HG02970 (cell line): ENCODE measurements at regions not wholly inside any gene's neighbourhood (a gene's known extent, or its start where the extent isn't known, plus 50 kb on each side); places are given as distances from the start of the nearest gene placed in this dataset.
"Not testable (repeated sequence)": the region's sequence is repeated elsewhere in the genome, so short reads cannot be mapped to it uniquely, and the experiment has no call there.

Source experiments
- ATAC-seq: cut with Tn5 transposase; IDR thresholded peaks from one replicate; pipeline ENCODE4 v1.9.1; 2021; ENCODE audit warnings: mild to moderate bottlenecking, moderate library complexity, moderate number of reproducible peaks; ENCODE audit not compliant: unreplicated experiment, low FRiP score

DNA sequence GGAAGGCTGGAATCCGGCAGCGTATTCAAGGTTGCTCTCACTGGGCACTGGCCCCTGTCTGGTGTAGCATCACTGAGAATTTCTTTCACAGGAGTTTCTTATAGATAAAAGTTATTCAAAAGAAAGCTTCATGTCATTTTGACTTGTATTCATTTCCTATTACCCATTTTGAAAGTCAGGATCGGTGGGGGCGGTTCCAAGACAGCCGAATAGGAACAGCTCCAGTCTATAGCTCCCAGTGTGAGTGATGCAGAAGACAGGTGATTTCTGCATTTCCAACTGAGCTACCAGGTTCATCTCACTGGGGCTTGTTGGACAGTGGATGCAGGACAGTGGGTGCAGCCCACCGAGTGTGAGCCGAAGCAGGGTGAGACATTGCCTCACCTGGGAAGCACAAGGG is 51.5 kb upstream of the CDC42EP3 start:
- ATAC-seq: not testable (repeated sequence)

DNA sequence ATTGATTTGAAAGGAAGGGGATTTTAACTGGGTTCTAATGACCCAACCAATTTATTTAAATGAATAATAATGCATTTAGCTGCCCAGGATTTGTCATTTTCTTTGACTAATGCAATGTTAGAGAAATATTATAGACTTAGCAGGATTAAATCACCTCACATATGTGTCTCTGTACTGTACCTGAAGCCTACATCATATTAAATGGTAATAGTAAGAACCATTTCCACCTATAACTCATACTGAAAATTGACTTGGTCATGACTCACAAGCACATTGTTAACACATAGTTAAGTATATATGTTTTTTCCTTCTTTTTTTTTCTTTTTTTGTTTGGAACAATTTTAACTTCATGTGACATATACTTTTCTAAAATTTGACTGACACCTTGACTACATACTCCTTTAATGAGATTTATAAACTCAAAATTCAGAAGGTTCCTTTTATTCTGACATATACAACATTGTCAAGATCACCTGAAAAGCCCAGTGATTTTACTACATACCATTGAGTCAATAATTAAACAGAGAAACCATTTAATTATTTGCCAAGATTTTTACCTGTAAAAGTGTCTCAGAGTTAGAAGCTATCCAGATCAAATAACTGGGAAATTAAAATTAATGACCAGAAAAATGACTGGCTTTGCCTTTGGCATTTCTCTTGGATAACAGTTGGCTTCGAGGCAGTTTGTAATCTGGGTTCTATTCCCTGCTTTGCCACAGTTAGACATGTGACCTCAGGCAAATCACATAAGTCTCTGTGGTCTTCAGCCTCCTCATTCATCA is 58.8 kb upstream of the CDC42EP3 start:
- ATAC-seq: no peak

DNA sequence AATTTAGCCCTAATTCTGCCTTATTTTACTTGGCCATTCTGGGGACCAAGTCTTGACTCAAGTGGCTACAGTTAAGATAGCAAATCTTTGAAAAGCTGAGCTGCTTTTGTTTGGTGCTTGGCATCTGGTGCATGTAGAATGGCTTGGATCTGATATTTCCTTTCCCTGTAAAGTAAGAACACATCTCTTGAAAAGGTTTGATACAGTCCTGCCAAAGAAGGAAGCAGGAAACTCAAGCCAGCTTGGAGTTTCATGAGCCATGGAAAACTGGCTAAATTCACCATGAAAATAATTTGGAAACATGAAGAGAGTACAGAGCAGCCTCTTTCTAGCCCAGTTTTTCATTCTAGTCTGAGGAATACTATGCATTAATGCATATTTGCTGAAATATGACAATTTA is 61.0 kb upstream of the CDC42EP3 start:
- not testable (repeated sequence) for ATAC-seq

DNA sequence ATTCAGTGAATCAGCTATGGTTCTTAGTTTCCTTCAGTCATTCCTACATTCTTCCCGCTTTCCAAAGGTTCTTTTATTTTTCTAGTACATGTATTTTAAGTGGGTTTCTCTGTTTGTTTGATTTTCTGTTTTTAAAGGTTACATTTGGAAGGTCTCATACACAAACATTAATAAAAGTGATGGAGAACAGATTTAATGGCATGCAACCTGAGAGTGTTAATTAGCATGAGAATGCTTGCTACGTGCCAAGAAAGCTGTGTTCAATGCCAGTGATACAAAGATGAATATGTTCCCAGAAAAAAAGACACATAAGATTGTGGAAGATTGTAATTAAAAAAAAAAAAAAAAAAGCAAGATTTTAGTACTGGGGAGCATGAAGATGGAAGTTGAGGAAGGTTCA is 61.8 kb upstream of the CDC42EP3 start:
- no peak for ATAC-seq

DNA sequence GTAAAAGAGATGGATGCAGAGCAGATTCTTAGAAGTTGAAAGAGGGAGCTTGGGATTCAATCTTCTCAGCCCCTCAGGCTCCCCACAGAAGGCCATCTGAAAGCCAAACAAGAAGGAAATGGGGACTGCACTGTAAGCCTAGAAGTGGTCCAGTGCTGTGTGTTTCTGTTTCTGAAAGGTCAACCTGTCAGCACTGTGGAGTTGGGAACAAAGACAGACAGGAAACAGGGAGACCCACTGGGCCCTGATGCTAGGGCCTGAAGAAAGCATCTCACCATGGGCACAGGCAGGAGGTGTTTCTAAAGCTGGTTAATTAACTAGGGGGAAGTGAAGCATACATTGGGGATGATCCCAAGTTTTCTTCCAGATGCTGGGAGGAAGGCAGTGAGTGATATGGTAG is 62.5 kb upstream of the CDC42EP3 start:
- ATAC-seq: not testable (repeated sequence)

DNA sequence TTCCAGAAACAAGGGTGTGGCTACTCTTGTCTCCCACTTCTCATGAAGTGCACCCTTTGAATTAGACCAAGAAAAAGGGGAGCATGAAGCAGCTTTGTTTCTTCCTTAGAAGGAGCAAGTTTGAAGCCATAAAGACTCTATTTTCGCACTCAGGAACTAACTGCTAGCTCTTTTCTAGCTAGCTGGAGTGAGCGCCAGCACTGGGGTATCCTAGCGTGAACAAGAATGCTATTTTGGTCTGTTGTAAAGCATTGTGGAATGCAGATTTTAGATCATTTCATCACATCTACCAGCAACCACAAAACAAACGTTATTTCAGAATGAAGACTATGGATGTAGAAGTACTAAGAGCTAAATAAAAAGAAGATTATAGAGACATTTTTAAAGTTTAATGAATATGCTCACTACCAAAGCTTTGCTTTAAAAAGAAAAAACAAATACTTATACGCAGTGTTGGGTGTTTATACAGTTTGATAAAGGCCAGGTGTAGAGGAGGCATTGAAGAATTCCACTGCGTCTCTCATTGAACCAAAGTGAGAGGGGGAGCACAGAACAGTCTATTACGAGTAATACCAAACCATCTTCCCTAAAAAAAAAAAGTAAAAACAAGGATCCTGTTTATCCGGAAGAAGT is 63.6 kb upstream of the CDC42EP3 start:
- not testable (repeated sequence) for ATAC-seq

DNA sequence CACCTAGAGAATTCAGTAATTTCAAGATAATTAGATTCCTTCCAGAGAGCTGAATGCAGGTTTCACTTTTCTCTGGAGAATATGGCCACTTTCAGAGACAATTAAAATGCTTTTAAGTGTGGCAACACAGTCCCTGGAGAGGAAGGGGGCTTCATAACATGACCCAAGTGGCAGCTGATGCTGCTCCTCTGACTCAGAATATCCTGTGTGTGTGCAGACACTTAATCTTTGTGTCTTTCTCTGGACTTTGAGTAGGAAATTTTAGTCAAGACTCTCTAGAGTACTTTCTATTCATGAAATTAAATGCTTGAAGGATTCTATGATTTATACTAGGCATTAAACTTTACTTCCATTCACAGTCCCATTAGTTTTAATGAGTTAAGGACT is 64.1 kb upstream of the CDC42EP3 start:
- ATAC-seq: not testable (repeated sequence)

DNA sequence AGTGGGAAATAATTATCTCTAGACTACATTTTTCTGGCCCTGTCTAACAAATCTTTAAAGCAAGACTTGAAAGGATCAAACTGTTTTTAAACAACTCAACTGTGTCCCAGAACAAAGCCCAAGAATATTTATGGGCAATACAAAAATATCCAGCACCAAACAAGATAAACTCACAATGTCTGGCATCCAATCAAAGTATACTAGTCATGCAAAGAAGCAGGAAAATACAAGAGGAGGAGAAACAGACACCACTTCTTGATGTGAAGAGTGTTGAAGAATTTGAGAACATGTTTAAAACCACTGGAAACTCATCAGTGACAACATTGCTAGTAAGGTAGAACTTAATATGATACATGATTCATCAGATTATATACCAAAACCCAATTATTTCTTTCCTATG is 66.1 kb upstream of the CDC42EP3 start:
- no peak for ATAC-seq

DNA sequence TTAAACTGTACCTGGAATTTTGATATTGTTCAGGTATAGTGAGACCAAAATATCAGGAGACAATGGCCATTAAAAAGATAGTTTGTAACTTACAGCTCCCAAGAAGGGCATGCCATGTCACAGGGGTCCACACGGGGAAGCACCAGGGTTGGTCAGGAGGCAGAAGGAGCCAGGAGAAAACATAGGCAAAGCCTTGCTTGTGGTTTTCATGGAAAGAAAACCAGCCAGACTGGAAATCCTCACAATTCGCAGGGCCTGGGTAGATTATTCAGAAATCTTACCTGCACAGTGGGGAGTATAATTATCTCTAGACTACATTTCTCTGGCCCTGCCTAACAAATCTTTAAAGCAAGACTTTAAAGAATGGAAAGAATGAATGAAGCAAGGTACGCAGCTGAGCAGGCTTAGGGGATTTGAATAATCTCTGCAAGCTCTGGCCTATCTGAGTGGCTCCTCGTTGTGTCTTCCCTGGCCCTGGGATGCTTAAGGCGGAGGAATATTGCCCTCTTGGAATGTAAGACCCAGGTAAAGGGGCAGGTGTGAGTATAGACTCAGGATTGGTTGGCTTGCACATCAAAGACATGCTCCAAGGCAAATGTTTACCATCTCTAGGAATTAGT is 66.9 kb upstream of the CDC42EP3 start:
- no peak for ATAC-seq

DNA sequence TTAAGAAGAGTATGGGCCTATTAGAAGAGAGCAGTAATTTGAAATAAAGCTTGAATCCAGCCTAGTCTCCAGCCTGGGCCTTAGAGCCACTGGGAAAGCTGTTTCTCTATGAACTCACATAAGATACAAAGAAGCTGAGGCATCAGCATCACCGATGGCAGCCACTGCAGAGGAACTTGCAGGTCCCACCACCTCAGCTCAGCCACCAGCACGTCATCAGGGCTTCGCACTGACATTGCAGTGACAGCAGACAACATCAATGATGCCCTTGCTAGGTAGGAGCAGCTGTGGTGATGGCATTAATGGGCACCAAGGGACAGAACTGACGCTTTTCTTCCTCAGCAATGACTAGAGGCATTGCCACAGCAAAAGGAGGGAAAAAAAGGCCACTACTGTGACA is 67.7 kb upstream of the CDC42EP3 start:
- no peak for ATAC-seq

DNA sequence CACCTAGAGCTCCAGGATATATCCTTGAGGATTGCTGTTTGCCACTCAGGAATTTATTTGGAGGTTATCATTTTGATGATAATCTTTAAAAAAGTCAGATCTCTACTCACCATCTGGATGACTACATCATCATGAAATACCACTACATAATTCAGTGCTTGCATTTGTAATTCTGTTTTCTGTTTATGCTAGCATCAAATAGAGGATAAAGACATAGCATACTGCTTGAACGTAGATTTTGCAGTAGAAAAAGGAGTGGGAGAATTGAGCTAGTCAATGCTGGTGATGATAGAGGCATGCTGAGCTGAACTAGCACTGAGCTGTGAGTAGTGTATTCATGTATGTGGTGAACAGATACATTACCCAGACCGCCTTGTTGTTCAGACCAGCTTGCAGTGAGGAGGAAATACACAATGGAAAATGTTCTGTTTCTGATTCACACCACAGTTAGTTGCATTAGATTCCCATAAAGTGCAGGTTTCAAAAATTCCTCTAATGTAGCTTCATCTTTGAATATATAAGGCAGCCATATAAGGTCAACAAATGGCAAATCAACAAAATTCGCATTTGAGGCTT is 68.8 kb upstream of the CDC42EP3 start:
- no peak for ATAC-seq

DNA sequence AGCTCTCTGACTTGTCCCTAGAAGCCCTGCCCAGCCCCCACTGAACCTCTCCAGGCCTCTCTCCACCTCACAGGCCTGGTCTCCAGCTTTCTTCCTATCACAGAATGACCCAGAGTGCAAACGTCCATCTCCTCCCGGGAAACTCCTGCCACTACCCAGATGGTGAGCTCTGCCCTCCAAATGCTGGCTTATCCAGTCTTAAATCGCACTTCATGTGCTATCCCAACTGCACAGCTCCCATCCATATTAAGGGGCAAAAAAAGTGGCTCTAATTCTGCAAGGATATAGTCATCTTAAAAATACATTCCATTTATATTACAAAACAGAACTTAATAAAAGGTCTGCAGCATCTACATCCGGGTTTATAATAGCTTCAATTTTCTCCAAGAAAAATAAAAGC is 70.8 kb upstream of the CDC42EP3 start:
- ATAC-seq: no peak

DNA sequence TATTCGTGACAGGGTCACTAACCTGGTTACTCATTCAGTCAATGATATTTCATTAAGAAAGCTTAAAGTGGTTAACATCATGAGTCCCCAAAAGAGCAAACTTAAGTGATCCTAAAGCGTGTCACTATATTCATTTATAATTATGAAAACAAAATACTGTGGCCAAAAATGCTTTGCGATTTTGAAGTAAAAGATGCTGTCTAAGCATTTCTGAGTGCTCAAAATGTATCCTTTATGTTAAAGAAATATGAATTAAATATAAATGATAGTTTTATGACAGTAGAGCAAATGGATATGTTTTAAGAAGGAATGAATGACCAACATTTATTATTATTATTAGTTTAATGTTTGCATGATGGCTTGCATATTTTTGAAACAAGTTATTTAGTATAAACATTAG is 72.6 kb upstream of the CDC42EP3 start:
- no peak for ATAC-seq

DNA sequence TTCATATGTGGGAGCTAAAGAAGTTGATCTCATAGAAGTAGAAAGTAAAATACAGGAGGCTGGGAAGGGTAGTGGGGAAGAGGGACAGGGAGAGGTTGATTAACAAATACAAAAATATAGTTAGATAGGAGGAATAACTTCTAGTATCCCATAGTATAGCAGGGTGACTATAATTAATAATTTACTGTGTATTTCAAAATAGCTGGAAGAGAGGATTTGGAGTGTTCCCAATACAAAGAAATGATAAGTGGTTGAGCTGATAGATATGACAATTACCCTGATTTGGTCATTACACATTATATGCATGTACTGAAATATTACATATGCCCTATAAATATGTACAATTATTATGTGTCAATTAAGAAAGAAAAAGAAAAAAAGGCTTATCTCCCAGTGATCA is 73.5 kb upstream of the CDC42EP3 start:
- ATAC-seq: not testable (repeated sequence)

DNA sequence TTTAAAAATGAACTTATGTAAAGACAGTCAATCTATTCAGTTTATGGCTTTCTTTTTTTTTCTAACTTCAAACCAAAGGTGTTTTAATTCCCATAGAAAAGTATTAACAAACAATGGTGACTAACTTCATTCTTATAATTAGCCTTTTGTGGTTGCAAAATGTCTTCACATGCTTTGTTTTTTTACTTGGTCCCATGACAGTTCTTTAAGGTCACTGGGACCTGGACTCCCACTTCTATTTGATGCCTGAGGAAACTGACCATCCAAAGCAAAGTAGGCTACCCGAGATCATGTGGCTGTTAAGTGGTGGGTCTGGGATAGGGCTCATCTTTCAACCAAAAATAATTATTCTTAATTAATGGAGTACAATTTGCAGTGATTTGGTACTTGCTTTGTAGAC is 74.6 kb upstream of the CDC42EP3 start:
- ATAC-seq: not testable (repeated sequence)

DNA sequence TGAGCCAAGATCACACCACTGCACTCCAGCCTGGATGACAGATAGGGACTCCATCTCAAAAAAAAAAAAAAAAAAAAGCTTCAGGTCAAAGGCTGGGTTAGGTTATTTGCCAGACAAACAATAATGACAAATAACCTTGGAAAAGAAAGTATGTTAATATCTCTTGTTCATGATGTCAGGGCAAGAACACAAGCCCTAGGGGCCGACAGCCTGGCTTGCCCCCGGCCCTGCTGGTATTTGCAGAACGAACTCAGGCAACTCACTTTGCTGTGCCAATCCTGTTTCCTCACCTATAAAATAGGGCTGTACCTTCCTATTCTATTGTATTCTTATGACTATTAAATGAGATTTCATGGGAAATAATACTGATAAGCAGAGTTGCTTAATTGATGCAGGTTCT is 75.4 kb upstream of the CDC42EP3 start:
- no peak for ATAC-seq

DNA sequence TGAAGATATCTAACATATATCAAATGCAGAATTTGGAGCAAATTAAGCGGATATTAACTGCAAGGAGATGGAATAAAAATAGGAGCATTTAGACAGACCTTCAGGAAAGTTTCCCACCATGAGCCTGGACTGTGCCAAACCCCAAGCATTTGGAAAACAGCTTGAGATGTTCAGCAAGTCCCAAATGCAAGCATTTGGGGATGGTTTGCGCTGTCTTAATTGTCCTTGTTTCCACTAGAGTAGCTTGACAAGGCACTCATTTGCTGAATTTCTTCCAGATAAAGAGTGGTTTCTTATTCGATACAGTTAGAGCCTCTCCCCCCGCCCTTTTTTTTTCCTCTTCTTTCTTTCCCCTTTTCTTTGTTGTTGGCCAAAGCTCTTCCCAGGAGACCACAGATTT is 77.1 kb upstream of the CDC42EP3 start:
- no peak for ATAC-seq

DNA sequence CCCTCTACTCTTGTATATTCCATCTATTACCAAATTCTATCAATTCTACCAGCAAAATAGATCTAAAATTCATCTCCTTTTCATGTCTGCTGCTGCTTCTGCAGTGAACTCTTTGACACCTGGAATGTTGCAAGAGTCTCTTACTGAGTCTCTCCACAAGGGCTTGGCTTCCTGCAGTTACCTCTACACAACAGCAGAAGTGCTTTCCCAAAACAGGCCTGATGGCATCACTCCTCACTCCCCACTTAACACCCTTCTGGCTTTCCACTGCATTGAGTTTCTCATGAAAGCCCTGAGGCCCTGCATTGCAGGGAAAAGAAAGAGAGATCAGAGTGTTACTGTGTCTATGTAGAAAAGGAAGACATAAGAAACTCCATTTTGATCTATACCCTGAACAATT is 78.8 kb upstream of the CDC42EP3 start:
- ATAC-seq: not testable (repeated sequence)

DNA sequence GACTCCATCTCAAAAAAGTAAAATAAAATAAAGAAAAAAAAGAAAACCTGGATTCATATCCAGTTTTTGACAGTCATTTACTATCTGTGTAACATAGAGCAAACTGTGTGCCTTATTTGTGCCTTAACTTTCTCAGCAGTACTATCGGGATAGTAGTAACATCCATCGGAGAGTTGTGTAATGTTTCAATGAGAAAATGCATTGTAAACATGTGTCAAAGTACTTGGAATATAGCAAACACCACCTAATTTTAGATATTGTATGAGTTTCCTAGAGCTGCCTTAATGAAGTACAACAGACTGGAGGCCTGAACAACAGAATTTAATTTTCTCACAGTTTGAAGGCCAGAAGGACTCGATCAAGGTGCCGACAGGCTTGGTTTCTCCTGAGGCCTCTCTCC is 81.3 kb upstream of the CDC42EP3 start:
- no peak for ATAC-seq

DNA sequence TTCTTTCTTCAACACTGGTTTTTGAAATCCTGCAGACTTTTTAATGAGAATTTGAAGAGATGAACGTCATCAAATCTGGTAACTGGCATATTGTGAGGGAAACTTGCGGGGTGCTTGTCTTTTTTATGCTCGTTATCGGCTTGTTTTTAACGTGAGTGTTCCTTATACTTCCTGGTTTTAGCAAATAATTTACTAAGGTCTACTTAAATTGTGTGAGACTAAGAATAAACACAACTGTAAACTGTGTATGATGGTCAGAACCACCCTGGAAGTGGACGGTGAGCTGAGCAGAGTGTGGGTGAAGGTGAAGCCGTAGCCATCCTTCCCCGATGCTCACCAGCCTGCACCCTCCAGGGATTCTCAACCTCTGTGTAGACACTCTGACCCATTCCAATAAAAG is 82.3 kb upstream of the CDC42EP3 start:
- ATAC-seq: no peak

DNA sequence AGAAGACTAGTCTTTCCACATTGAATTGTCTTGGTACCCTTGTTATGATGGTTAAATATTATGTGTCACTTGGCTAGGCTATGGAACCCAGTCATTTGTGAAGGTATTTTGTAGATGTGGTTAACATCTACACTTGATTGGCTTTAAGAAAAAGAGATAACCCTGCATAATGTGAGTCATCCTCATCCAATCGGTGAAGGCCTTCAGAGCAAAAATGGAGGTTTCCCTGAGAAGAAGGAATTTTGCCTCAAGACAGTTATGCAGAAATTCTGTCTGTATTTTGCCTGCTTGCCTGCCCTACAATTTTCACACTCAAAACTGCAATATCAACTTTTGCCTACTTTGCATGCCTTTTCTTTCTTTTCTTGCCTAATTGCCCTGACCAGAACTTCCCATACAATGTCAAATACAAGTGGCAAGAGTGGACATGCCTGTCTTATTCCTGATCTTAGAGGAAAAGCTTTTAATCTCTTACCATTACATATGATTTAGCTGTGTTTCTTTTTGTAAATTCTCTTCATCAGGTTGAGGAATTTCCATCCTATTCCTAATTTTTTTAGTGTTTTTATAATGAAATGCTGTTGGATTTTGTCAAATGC is 84.6 kb upstream of the CDC42EP3 start:
- not testable (repeated sequence) for ATAC-seq
